ENCODE measurements at regions not wholly inside any gene's neighbourhood (a gene's known extent, or its start where the extent isn't known, plus 50 kb on each side); places are given as distances from the start of the nearest gene placed in this dataset.

DNA sequence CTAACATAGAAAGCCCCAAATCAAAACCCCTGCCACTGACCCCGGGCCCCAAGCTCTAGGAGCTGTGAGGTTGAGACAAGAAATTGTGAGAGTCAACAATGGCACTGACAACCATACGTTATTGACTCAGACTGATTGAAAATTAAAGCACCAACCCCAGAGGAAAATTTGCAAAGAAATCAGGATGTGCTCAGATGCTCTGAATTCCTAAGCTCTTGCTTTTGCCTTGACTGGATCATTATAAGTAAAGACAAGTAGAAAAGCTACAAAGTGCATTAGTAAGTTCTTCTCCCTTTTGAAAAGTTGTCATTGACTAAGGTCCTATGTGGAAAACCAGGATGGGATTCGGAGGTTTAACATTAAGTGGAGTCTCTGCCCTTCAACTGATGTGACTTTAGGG lies 130.2 kb downstream of the SAMD9 start:
- Histone ChIP-seq H3K4me3 (replicated peaks; ENCODE audit: insufficient read depth, low read length) (no peak overlapping the region), H3K27me3 (ENCODE audit: insufficient read depth, poor library complexity, severe bottlenecking) (no peaks in the 10 kb centered on the region), H3K27ac (replicated peaks) (no peak overlapping the region)
- DNase-seq (ENCODE audit: low read depth in 1 of 2, low spot score in 1 of 2), result no peak
- TF ChIP-seq GABPA (IDR thresholded peaks at IDR 0.05; ENCODE audit: low read depth) (no peak), POLR2AphosphoS5 (IDR thresholded peaks at IDR 0.05; ENCODE audit: low read depth) (no peak), SPI1 (IDR thresholded peaks at IDR 0.05; ENCODE audit: borderline replicate concordance, low read depth) (no peak)
- TF ChIP-seq, protein P1, sequence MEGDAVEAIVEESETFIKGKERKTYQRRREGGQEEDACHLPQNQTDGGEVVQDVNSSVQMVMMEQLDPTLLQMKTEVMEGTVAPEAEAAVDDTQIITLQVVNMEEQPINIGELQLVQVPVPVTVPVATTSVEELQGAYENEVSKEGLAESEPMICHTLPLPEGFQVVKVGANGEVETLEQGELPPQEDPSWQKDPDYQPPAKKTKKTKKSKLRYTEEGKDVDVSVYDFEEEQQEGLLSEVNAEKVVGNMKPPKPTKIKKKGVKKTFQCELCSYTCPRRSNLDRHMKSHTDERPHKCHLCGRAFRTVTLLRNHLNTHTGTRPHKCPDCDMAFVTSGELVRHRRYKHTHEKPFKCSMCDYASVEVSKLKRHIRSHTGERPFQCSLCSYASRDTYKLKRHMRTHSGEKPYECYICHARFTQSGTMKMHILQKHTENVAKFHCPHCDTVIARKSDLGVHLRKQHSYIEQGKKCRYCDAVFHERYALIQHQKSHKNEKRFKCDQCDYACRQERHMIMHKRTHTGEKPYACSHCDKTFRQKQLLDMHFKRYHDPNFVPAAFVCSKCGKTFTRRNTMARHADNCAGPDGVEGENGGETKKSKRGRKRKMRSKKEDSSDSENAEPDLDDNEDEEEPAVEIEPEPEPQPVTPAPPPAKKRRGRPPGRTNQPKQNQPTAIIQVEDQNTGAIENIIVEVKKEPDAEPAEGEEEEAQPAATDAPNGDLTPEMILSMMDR (IDR thresholded peaks at IDR 0.05; ENCODE audit: insufficient read depth, low read length), result no peak
- TF ChIP-seq, protein P2, sequence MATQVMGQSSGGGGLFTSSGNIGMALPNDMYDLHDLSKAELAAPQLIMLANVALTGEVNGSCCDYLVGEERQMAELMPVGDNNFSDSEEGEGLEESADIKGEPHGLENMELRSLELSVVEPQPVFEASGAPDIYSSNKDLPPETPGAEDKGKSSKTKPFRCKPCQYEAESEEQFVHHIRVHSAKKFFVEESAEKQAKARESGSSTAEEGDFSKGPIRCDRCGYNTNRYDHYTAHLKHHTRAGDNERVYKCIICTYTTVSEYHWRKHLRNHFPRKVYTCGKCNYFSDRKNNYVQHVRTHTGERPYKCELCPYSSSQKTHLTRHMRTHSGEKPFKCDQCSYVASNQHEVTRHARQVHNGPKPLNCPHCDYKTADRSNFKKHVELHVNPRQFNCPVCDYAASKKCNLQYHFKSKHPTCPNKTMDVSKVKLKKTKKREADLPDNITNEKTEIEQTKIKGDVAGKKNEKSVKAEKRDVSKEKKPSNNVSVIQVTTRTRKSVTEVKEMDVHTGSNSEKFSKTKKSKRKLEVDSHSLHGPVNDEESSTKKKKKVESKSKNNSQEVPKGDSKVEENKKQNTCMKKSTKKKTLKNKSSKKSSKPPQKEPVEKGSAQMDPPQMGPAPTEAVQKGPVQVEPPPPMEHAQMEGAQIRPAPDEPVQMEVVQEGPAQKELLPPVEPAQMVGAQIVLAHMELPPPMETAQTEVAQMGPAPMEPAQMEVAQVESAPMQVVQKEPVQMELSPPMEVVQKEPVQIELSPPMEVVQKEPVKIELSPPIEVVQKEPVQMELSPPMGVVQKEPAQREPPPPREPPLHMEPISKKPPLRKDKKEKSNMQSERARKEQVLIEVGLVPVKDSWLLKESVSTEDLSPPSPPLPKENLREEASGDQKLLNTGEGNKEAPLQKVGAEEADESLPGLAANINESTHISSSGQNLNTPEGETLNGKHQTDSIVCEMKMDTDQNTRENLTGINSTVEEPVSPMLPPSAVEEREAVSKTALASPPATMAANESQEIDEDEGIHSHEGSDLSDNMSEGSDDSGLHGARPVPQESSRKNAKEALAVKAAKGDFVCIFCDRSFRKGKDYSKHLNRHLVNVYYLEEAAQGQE (IDR thresholded peaks at IDR 0.05; ENCODE audit: insufficient replicate concordance, low read depth), result no peak

DNA sequence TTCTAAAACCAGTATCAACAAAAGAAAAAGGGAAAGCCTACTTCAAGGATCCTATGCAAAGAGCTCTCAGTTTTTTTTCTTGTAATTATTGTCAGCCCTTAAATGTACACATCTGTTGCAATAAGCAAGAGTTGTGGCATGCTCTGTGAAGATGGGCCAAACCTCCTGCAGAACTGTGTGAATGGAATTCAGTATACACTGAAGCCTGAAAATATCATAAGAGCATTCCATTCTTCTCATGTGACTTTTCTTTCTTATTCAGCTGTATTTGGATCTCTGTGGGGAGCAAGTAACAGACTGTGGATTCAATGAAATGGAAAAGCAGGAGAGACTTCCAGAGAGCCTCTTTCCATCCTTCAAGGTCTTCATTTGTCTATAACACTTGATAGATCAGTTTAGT lies 130.7 kb downstream of the SAMD9 start:
- TF ChIP-seq SPI1 (IDR thresholded peaks at IDR 0.05; ENCODE audit: borderline replicate concordance, low read depth) (no peak), GABPA (IDR thresholded peaks at IDR 0.05; ENCODE audit: low read depth) (no peak), POLR2AphosphoS5 (IDR thresholded peaks at IDR 0.05; ENCODE audit: low read depth) (no peak)
- TF ChIP-seq, protein P1 (IDR thresholded peaks at IDR 0.05; ENCODE audit: insufficient read depth, low read length), result no peak
- TF ChIP-seq, protein P2 (IDR thresholded peaks at IDR 0.05; ENCODE audit: insufficient replicate concordance, low read depth), result no peak
- no peak overlapping the region for H3K27ac ChIP-seq (replicated peaks)
- DNase-seq (ENCODE audit: low read depth in 1 of 2, low spot score in 1 of 2), result no peak
- no peaks in the 10 kb centered on the region for H3K27me3 ChIP-seq (ENCODE audit: insufficient read depth, poor library complexity, severe bottlenecking)
- H3K4me3 ChIP-seq (replicated peaks; ENCODE audit: insufficient read depth, low read length), result no peak overlapping the region

DNA sequence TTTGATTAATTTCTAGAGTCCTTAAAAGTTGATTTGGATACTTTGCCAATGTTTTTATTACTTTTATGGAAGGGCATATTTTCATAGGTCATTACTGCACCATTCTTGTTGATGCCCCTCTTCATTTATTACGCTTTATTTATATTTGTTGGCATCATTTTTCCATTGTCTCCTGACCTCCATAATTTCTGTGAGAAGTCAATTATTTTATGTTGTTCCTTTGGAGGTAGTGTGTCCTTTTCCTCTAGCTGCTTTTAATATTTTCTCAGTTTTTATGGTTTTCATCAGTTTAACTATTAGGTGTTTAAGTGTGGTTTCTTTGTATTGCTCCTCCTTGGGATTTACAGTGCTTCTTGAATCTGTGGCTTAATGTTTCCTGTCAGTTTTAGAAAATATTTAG lies 134.9 kb downstream of the SAMD9 start:
- no peak for DNase-seq (ENCODE audit: low read depth in 1 of 2, low spot score in 1 of 2)
- H3K27ac ChIP-seq (replicated peaks), result no peak overlapping the region
- TF ChIP-seq, protein P2 (IDR thresholded peaks at IDR 0.05; ENCODE audit: insufficient replicate concordance, low read depth), result no peak

DNA sequence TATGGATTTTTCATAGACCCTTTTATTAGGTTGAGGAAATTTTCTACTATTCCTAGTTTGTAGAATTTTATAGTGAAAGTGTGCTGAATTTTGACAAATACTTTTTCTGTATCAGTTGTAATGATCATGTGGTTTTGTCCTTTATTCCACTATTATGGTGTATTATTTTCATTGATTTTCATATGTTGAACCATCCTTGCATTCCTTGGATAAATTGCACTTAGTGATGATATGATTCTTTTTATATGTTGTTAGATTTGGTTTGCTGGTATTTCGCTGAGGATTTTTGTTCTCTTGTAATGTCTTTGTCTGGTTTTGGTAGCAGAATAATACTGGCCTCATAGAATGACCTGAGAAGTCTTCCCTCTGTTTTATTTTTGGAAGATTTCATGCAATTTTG lies 140.6 kb upstream of the CDK6 start:
- no peak overlapping the region for H3K27ac ChIP-seq (replicated peaks)
- no peak overlapping the region for H3K4me3 ChIP-seq (replicated peaks; ENCODE audit: insufficient read depth, low read length)
- TF ChIP-seq, protein P2 (IDR thresholded peaks at IDR 0.05; ENCODE audit: insufficient replicate concordance, low read depth), result no peak
- TF ChIP-seq SPI1 (IDR thresholded peaks at IDR 0.05; ENCODE audit: borderline replicate concordance, low read depth), result no peak
- no peak for TF ChIP-seq POLR2AphosphoS5 (IDR thresholded peaks at IDR 0.05; ENCODE audit: low read depth)
- no peak for TF ChIP-seq GABPA (IDR thresholded peaks at IDR 0.05; ENCODE audit: low read depth)
- TF ChIP-seq, protein P1 (IDR thresholded peaks at IDR 0.05; ENCODE audit: insufficient read depth, low read length), result no peak
- DNase-seq (ENCODE audit: low read depth in 1 of 2, low spot score in 1 of 2), result no peak
- no peaks in the 10 kb centered on the region for H3K27me3 ChIP-seq (ENCODE audit: insufficient read depth, poor library complexity, severe bottlenecking)

More for the DNA sequence above, 134.9 kb downstream of the SAMD9 start:
- Histone ChIP-seq H3K4me3 (replicated peaks; ENCODE audit: insufficient read depth, low read length) (no peak overlapping the region), H3K27me3 (ENCODE audit: insufficient read depth, poor library complexity, severe bottlenecking) (no peaks in the 10 kb centered on the region)

Data from HL-60 (cell line).